NCI-H2196 treated with DMSO at 0.1 percent for 48 hours (cell line): ENCODE measurements at regions not wholly inside any gene's neighbourhood (a gene's known extent, or its start where the extent isn't known, plus 50 kb on each side); places are given as distances from the start of the nearest gene placed in this dataset.

Source experiments
- DNase-seq: peaks from one replicate; lab custom pipeline; 2025; ENCODE audit not compliant: unreplicated experiment; lab: John Stamatoyannopoulos, UW

- no peak for DNase-seq
These were observed 381.4 kb downstream of the GADD45G start for GRCh38 chr9:89986190-89986589.

DNA sequence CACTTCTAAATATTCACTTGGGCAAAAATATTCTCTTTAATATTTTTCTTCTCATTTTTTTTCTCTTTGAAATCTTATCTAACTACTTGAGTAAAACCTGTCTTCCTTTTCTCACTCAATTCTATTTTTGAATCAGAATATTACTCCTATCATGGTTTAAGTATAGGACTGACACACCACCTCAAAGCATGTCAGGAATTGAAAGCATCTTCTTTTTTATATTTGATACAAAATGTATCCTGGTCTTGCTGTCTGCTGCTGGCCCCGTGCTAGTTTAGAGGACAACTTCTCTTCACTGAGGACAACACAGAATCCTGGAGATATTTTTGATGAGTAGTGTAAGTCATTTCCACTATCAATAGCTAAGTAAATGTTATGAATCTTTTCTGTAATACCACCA is 383.6 kb downstream of the GADD45G start:
- DNase-seq = no peak

DNA sequence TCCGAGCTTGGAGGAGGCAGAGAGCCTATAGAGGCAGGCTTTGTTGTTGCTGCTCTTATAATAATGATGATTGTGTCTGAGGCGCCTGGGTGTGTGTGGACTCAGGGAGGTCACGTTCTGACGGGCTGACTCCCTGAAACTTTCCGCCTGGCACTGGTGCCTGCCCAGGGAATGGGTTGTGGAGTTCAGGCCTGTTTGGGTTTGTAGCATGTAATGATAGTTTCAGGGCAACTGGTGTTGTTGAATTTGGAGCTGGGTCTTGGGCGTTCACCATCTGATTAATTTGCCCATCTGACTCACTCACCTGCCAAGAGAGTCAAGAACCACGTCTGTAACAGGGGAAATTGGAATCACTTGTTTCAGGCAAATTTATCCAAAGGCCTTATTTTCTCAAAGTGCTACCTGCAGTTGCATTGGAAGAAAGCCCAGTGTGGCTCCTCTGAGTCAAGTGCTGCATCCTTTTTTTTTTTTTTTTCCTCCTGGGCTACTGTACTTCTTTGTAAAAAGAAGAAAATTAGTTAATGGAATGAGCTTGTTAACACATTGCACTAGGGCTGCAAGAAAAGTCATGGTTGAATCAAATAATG is 386.5 kb downstream of the GADD45G start:
- no peak for DNase-seq

- DNase-seq = no peak
These were observed 387.8 kb downstream of the GADD45G start for GRCh38 chr9:89992326-89993198.

- no peak for DNase-seq
These were observed 389.1 kb downstream of the GADD45G start for GRCh38 chr9:89993678-89994630.

DNA sequence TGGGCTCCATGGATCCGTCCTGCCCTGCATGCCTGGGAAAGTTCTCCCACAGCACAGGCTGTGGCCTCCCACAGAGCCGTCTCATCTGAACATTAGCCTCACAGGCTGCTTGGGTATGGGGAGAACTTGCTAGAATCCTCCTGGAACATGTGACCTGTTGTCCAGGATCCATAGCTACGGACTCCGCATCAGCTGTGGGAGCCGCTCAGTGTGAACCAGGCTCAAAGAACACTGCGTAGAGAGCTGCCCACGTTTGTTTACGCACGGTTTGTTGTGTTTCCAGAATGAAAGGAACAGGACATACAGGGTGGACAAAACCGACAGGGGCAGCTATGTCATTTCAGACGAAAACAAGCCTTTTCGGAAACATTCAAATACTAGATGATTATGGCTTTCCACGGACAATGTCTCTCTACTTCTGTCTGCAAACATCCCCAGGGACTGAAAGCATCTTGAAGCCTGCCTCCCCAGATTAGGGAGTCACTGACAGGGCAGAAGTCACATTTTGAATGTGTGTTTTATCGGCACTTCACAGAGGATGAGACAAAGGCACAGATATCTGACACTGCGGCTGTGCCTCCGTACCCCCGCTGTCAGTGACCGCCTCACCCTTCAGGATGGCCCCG is 390.3 kb downstream of the GADD45G start:
- no peak for DNase-seq

GRCh38 chr9:89996116-89996515 is 391.3 kb downstream of the GADD45G start:
- no peak for DNase-seq

DNA sequence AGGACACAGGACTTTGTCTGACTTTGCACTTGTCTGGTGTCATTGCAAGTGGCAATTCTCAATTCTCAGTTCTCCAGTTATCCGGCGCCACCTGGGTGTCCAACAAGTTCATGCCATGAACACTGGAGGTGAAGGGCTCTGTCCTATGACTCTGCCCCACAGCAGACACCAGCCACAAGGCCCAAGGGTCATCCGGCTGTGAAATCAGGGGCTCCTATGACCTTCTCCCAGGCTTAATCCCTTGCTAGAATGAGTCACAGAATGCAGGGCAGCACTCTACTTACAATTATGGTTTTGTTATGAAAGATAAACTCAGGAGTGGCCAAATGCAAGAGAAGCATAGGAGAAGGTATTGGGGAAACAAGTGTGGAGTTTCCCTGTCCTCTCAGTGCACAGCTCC is 392.0 kb downstream of the GADD45G start:
- DNase-seq = no peak

DNA sequence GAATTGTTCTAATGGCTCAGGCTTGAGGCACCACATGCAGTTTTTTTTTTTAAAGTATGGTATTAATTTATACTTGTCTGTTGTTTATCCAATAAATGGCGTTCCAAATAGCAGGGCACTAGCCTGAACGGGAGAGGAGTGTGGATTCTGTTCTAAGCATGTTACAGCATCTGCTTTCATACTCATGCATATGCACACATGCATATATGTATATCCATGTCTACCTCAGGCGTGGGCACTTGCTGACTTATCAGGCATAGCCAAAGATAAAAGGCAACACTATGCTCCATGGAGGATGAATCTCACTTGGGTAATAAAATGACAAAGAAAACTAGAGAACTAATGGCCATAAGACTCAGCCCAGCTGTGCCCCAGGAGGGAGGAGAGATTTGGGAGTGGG is 393.8 kb downstream of the GADD45G start:
- DNase-seq = no peak

GRCh38 chr9:89999176-89999533 is 394.3 kb downstream of the GADD45G start:
- DNase-seq = peak; percentile 29

GRCh38 chr9:89999534-90000370 is 394.9 kb downstream of the GADD45G start:
- DNase-seq = peak; percentile 61

DNA sequence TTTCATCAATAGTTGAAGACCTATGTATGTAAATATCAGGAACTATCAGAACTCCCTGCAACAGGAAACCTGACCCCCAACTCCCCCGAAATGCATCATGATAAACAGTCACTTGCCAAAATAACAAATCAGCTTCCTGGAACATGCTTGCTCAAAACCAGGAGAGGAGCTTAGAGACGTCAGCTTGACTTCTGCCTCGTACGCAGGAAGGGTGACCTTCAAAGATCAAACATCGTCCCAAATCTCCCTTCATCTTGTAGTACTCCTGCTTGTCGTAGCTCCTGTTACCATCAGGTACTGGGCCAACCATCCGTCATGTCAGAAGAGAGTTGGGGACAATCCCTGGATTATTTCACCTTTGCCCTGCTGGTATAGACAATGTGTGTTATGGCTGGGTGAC is 396.1 kb downstream of the GADD45G start:
- DNase-seq = no peak

DNA sequence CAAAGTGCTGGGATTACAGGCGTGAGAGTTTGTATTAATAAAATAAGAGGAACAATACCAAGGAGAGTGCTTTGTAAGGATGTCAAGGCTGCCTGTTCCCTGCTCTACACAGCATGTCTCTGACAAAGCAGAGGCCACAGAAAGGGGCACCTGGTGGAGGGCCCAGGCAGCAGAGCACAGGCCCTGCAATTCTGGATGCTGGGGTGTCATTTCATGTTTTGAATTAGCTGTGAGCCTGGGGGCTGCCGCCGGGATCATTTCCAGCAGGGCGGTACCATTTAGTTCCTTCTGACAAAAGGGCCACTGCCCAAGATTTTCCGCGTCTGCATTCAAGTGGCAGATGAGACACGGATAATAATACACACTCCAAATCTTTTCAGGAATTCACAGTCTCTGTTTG is 396.9 kb downstream of the GADD45G start:
- DNase-seq = no peak

GRCh38 chr9:90002397-90003271 is 397.8 kb downstream of the GADD45G start:
- peak; percentile 25 for DNase-seq

DNA sequence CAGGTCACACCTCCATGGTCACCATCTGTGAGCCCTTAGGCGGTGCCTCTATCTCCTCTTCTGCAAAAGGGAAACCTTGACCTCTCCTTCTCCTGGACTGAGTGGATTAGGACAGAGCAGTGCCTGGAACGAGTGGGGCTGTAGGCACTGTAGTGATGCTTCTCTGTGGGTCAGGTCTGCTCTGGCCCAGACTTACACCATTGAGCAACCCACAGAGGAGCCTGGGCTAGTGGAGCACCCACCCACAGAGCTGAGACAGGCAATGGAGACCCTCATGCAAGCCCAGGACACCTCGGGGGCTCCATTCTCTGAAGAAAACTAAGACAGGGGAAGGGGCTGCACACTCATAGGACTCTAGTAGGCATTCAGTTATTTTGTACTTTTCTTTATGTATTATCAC is 400.6 kb downstream of the GADD45G start:
- no peak for DNase-seq

DNA sequence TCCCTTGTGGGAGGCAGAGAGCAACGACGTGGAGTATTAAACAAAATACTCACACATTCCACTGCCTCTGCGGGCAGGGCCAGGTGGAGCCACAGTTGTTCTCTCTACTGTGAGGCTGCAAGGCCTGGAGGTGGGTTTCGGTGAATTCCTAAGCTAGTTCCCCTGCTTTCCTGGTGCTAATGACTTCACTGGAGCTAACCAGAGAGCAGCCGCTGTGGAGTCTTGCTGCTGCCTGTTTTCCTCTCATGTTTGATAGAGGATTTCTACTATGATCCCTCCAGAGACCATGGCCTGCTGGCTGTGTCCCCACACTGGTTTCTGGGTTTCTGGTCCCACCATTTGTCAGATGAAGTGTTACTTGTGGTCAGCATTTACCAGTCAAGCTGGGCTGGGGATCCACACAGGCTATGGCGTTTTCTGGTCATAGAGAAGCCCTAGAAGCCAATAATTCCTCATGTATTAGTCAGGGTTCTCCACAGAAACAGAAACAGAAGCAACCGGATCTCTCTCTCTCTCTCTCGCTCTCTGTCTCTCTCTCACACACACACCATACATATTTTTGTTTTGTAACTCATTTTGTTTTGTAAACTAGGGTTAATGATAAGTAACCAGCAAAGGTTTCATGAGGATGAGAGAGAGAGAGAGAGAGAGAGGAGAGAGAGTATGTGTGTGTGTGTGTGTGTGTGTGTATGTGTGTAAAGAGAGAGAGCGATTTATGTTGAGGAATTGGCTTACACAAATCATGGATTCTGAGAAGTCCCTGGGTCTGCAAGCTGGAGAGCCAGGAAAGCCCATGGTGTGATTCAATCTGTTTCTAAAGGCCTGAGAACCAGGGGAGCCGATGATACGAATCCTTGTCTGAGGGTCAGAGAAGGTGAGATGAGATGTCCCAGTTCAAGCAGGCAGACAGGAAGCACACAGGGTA is 403.0 kb downstream of the GADD45G start:
- no peak for DNase-seq

GRCh38 chr9:90009447-90009846 is 404.6 kb downstream of the GADD45G start:
- no peak for DNase-seq

- DNase-seq = no peak
These were observed 406.0 kb downstream of the GADD45G start for GRCh38 chr9:90010793-90011192.
